HG02610 (cell line): ENCODE measurements at regions not wholly inside any gene's neighbourhood (a gene's known extent, or its start where the extent isn't known, plus 50 kb on each side); places are given as distances from the start of the nearest gene placed in this dataset.
"Not testable (repeated sequence)": the region's sequence is repeated elsewhere in the genome, so short reads cannot be mapped to it uniquely, and the experiment has no call there.

Source experiments
- ATAC-seq: cut with Tn5 transposase; IDR thresholded peaks from one replicate; pipeline ENCODE4 v1.9.1; 2021; ENCODE audit warnings: mild to moderate bottlenecking, moderate library complexity; ENCODE audit not compliant: unreplicated experiment

DNA sequence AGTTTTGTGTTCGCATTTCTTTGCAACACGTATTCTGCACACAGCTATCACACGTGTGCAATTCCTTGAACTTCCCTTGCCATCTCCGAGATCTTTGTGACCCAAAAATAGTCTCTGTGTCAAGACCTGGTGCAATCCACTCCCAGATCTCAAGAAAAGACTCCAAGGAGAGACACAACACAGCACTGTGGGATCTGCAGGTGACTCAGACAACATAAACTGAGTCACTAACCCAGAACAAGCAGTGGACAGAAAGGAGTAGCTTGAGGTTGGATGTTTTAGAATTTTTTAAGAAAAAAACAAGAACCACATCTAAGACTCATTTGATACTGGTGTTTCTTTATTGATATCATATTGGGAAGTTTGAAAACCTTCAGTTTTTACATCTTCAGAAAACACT is 396.9 kb downstream of the AGTPBP1 start:
- no peak for ATAC-seq

DNA sequence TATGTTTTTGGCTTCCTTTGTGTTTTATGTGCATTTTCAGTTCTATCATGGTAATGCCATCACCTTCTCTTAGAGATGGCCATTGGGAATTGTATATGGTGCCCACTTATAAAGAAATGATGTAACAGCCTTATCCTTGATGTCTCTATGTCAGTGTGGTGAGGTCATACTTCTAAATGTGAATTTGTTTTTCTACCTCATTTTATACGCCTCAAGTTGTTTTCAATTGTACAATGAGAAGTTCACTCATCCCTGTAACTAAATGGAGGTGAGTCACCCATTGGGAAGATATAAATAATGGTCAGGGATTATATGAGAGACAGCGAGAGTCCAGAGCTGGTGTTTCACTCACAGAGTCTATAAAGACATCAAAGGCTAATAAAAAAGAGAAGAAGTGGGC is 402.4 kb downstream of the AGTPBP1 start:
- no peak for ATAC-seq

DNA sequence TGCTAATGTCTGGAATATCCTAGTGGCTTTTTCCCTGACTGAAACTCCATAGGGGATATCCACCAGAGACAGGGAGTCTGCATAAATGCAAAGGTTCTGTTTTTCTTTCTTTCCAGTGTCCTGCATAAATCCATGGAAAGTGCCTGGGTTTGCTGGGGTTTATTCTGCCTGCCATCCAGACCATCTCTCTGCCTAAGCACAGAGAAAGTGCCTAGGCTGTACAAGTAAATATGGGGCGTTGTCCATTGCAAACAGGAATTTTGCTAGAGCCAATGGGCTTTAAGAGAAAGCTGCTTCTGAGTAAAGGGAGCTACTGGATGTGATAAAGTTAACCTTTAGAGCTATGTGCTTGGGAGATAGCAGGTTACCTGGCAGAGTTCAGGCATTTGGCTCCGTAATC is 407.5 kb downstream of the AGTPBP1 start:
- ATAC-seq: no peak

DNA sequence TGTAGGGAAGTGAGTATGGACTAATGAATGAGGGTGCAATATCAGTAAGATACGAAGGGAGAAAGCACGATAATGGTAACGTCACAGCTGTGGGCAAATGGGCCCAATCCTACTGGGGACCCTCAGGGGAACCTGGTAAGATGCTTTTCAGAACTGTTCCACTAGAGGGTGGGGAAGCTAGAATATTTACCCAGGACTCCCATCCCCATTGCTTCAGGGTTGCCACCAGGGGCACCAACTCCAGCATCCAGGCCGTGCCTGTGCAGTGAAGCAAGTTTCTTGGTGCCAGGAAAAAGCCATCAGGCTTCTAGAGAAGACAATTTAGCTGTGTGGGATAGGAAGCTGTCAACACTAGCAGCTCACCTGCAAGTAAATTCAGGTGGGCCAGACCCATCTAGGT is 409.3 kb downstream of the AGTPBP1 start:
- ATAC-seq: no peak

DNA sequence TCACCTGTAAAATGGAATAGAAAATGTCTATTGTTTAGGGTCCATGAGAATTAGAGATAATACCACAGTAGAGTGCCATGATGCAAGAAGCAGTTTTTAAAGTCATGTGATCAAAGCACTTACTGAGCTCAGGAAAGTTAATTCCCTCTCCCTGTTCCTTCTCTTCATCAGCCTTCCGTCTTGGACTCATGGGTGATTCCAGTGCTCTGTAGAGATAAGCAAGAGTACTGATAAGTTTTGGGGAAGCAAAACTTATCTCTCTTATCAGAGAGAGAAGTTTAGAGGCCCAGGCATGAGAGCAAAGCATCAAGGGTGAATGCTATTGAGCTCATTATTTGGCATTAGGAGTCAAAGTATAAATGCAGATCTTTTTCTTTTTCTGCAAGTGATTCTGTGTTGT is 410.1 kb downstream of the AGTPBP1 start:
- ATAC-seq: no peak

DNA sequence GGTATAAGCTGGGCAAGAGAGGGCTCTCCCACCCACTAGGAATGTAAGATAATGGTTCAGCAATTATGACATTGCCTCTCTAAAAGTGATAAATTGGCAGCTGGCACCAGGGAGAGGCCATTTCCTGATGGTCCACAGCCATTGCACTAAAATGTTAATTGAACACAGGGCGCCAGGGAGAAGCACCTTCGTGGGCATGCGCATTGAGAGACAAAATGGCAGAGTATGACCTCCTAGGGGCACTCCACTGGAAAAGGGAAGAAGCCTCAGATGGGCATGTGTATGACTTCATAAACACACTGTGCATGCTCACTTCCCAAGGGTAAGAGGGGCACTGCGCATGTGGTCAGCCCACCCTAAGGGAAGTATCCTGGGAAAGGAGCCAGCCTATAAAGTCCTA is 419.2 kb downstream of the AGTPBP1 start:
- ATAC-seq: no peak

DNA sequence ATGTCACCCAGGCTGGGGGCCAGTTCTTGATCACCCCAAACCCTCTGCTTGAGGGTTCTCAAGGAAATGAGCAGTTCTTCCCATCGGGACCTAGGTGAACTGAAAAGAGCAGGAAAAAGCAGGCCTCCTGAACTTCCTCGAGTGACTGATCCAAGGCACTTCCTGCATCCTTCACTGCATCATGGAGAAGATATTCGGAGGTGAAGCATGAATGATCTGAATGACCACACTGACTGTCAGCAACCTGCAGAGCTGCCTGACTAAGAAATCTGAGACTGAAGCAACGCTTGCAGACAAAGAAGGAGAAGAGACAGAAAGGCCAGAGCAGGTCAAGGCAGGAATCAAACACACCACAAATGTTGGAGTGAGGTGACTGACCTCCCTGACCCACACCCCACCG is 420.2 kb downstream of the AGTPBP1 start:
- ATAC-seq: no peak

DNA sequence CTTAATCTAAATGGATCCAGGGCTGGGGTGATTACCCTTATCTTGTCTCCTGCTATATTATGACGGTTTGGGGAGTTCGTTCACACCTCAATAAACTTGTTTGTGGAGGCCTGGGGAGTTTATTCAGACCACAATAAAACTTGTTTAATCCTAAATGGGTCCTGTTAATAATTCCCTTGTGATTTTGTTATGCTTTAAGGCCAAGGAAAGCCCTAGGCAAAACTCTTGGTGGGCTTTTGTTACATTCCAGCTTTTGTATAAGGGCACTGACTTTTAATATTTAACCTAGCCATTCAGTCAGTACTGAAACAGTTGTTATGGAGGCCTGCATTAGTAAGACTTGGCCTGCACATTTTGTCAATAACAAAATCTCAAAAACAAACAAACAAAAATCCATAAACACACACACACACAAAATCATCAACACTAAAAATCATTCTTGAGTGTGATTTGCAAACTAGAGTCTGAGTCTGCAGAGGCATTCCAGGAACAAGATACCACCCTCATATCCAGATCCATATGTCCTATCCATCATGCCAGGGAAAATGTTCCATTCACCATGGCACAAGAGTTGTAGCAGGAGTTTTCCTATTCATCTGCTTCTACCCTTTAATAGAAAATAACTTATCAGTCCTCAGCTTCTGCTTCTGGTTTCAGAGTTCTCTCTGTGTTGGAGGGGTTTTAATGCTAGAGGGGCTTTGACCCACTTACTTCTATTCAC is 421.7 kb downstream of the AGTPBP1 start:
- no peak for ATAC-seq

DNA sequence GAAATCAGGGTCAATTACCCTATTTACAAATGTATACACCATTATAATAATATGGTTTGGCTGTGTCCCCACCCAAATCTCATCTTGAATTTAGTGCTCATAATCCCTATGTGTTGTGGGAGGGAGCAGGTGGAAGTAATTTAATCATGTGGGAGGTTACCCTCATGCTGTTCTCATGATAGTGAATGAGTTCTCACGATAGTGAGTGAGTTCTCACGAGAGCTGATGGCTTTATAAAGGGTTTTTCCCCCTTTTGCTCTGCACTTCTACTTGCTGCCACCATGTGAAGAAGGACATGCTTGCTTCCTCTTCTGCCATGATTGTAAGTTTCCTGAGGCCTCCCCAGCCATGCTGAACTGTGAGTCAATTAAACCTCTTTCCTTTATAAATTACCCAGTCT is 426.2 kb downstream of the AGTPBP1 start:
- not testable (repeated sequence) for ATAC-seq

DNA sequence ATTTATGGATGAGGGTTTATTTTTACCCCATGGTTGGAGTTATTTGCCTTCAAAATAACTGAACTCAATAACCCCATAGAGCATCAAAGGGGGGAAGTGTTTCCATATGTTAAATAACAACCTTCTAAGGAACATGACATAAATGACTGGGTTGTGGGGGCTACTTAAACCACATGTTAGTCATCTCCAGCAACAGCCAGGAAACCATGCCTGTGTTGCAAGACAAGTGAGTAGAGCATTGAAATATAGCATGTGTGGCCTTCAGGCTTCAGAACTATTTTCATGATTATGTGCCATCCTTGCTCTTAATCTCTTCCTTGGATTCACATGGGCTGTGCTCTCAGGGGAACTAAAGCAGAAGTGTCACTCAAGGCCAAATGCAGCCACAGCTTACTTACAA is 431.2 kb downstream of the AGTPBP1 start:
- peak; percentile 53 for ATAC-seq

DNA sequence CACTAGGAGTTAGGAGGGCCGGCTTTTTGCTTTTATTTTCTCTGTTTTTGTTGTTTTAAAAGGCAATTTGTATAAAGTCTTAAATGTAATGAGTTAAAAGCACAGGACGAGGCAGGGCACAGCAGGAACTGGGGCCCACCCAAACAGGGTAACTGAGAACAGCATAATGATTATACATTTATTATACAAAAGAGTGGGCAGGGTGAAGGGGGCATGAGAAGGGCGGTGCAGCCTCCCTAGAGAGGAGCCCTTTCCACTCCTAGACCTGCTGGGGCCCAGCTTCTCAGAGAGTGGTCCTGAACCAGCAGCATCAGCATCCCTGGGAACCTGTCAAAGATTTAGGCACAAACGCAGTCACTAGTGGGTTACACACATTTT is 438.0 kb downstream of the AGTPBP1 start:
- no peak for ATAC-seq

DNA sequence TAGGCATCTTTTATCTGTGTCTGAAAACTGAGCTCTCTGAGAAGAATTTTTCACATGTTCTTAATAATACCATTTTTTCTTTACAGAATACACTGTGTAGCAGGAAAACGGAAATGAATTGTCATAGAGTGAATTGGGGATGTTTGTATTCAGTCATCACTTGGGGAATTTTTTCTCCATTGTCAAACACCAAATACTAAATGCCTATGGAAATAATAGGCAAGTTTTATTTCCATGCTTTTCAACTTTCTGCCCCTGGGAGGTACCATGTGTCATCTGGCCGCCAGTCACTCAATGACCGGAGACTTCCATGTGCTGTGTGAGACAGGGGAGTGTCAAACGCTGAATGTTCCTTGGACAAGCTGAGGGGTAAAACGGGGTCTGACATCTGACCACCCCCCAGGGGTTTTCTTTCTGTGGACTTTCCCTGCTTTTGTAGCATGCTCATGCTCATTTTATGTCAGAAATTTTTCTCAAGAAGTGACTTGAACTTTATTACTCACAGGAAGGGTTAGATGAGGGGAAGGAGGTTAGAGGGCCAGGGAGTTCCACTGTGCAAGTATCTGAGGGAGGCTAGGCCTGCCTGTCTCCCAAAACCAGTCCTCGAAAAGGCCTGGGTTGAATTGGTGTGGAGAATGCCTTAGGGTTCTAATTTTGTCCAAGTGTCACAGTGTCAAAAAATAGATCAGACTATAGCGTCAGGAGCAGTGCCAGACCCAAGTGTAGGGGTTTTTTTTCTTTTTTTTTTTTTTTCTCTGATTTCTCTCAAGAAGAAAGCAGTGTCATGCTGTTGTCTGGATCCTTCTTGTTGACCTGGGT is 438.6 kb downstream of the AGTPBP1 start:
- peak; percentile 58 for ATAC-seq

DNA sequence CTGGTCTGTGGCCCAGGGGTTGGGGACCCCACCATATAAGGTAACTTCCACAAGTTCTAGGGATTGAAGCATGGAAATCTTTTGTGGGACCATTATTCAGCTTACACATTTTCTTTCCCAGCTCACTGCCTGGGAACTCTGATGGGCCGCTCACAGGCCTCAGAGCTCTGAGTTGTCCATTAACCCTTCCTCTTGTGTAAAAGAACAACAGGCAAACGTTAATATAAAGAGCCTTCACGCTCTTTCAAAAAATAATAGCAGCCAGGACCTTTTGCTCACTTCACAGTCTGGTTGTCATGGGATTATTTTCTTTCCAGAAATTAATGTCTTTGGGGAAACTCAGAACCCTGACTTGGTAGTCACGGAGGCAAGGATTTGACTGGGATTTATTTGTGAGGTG is 443.3 kb downstream of the AGTPBP1 start:
- no peak for ATAC-seq

DNA sequence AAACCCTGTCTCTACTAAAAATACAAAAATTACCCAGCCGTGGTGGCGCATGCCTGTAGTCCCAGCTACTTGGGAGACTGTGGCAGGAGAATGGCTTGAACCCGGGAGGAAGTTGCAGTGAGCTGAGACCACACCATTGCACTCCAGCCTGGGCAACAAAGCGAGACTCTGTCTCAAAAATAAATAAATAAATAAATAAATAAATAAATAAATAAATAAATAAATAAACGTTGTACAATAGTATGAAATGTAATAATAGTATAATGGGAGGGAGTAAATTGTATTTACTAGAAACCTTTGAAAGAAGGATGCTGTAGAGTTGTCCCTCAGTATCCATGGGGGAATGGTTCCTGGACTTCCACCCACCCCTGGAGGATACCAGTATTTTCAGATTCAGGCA is 446.5 kb downstream of the AGTPBP1 start:
- ATAC-seq: not testable (repeated sequence)

DNA sequence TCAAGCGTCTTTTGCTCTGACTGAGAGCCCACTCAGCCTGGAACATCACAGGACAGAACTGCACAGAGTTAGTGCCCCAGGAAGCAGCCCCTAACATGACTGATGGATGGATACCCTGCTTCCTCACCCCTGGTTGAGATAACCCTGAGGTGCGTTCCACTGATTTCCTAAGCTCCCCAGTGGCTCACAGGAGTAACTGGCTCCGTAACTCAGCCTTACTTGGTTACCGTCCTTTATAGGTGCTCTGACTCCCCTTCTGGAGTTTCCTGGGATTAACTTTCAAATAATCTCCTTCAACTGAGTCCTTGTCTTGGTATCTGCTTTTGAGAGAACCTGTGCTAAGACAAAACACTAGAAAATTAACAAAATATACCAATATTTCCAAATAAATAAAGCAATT is 449.5 kb downstream of the AGTPBP1 start:
- no peak for ATAC-seq

DNA sequence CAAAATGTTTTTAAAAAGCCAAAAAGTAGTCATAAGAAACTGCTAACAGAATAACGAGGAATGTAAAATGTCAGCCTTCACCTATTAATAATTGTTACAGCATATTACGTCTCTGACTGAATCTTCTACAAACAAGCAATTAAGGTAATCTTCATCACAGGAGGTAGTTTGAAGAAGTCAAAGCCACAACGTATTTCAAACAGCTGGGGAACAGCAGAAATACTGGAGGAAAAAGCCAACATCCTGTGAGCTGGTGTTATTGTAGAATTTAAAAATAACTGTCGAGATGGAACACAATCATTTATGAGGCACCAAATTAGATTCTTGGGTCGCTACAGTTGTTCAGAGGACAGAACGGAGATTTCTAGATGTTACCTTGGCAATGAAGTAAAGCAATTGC is 450.5 kb downstream of the AGTPBP1 start:
- ATAC-seq: no peak

DNA sequence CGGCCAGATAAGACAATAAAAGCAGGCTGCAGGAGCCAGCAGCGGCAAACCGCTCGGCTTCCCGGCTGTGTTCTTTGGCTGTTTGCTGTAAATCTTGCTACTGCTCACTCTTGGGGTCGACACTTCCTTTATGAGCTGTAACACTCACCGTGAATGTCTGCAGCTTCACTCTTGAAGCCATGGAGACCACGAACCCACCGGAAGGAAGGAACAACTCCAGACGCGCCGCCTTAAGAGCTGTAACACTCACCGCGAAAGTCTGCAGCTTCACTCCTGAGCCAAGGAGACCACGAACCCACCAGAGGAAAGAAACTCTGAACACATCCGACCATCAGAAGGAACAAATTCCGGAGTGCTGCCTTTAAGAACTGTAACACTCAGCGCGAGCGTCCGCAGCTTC is 451.7 kb downstream of the AGTPBP1 start:
- no peak for ATAC-seq

DNA sequence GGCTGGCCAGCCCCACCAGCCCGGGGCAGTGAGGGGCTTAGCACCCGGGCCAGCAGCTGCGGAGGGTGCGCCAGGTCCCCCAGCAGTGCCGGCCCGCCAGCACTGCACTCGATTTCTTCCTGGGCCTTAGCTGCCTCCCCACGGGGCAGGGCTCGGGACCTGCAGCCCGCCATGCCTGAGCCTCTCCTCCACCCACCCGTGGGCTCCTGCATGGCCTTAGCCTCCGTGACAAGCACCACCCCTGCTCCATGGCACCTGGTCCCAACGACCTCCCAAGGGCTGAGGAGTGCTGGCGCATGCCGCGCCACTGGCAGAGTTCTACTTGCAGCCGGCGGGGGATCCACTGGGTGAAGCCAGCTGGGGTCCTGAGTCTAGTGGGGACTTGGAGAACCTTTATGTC is 452.6 kb downstream of the AGTPBP1 start:
- ATAC-seq: no peak

DNA sequence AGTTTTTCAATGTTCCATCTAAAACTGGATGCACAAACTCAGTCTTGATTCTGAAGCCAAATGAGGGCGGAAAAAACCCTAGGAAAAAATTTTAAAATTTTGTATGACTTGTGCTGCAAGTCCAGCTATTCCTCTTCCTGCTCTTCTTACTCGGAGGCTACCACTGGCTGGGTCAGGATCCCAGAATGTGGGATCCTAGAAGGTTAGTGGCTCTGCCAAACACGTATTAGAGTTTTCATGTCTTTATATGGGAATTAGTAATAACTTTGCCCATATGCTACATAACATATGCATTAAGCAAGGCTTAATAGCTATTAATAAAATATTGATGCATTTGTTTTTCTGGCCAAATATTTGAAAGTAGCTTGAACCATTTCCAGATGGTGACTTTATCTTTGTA is 458.3 kb downstream of the AGTPBP1 start:
- ATAC-seq: no peak

DNA sequence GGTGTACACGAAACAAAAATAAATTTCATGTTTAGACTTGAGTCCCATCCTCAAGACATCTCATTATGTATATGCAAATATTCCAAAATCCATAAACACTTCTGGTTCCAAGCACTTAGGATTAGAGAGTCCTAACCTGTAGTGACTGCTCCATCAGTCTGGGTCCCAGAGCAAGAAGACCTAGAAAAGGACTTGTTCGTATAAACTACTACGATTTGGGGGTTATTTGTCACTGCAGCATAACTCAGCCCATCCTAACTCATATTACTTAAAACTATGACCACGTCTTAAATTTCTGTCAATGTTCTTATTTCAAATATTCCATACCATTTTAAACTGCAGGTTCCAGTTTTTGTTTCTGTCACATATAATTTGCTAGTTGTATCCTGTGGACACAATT is 463.0 kb downstream of the AGTPBP1 start:
- ATAC-seq: no peak

DNA sequence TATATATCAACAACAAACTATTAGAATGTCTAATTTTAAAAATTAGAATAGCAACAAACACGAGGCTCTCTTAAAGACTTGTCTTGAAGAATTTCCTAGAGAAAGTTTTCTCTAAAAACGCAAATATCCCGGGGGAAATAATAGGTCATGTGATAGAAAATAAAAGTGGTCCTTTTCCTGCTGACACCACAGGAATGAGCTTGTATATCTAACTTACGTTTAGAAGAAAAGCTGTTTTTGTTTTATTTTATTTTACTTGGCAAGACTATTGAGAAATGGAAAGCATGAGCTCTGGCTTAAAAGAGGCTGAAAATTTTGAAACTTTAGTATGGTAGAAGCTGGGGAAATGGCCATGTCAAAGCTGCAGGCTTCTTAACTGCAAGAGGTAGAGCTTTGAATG is 465.0 kb downstream of the AGTPBP1 start:
- ATAC-seq: no peak

DNA sequence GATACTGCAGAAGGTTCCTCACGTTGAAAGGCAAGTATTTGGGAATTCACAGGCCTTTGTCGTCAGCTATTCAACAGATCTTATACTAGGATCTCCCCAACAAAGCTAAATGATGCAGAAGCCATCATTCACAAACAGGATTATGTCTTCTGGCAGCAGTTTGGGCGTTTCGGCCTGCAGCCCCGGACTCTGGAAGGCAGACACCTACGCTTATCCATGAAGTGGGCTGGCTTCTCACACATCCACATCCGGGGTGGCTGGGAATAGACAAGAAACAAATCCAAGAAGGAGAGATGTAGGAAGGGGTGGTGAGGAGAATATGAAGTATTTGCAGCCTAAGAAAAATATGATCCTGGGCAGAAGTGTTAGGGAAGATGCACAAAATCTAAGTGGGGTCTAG is 471.9 kb downstream of the AGTPBP1 start:
- ATAC-seq: no peak

DNA sequence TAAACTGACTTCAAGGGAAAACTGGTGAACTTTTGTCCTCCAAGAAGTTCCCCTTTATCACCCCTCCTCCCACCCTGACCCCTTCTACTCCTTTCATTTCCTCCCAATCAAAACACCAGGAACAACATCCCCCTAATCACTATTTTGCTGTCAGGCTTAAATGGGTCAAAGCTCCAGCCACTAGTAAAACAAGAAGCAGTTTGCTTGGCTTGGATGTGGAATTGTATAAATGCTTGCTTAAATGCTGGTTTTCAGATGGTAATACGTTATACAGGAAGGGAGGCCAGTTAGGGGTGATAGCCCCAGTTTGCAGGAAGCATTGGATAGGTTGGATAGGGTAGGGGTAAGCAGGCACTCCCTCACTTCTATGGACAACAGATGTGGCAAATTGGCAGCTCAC is 473.6 kb downstream of the AGTPBP1 start:
- ATAC-seq: no peak
